ENCODE measurements at regions not wholly inside any gene's neighbourhood (a gene's known extent, or its start where the extent isn't known, plus 50 kb on each side); places are given as distances from the start of the nearest gene placed in this dataset.

DNA sequence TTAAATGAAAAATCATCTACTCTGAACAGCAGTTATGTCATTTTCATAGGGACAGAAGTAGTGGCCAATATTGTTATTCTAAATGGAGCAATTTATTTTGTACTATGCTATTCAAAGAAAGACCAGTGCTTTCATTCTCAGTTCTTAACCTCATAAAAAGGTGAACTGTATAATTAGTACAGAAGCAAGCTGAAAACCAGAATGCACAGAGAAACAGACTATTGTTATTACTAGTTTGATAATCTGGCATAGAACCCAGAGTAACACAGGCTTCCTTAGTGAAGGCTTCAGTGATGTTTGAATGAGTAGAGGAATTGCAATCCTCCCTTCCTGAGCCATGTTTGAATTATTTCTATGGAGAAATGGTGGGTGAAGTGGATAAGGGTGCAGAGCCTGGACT, 131.6 kb upstream of the LRRC7 start:
- H3K4me3 ChIP-seq, result no peak overlapping the region
- ATAC-seq (ENCODE audit: insufficient read depth, low FRiP score) (no peak), DNase-seq (no peak)
- H3K27me3 ChIP-seq (ENCODE audit: control insufficient read depth in 3 of 3, insufficient read depth in 3 of 3, low read length in 2 of 3), result no peaks in the 10 kb centered on the region
- no peak overlapping the region for H3K27ac ChIP-seq (ENCODE audit: low read depth in 1 of 2, low read length in 1 of 2)
- H3K4me1 ChIP-seq (ENCODE audit: control insufficient read depth in 5 of 5, insufficient read depth in 5 of 5, low read length in 5 of 5), result no peaks in the 10 kb centered on the region
- TF ChIP-seq, protein P1, sequence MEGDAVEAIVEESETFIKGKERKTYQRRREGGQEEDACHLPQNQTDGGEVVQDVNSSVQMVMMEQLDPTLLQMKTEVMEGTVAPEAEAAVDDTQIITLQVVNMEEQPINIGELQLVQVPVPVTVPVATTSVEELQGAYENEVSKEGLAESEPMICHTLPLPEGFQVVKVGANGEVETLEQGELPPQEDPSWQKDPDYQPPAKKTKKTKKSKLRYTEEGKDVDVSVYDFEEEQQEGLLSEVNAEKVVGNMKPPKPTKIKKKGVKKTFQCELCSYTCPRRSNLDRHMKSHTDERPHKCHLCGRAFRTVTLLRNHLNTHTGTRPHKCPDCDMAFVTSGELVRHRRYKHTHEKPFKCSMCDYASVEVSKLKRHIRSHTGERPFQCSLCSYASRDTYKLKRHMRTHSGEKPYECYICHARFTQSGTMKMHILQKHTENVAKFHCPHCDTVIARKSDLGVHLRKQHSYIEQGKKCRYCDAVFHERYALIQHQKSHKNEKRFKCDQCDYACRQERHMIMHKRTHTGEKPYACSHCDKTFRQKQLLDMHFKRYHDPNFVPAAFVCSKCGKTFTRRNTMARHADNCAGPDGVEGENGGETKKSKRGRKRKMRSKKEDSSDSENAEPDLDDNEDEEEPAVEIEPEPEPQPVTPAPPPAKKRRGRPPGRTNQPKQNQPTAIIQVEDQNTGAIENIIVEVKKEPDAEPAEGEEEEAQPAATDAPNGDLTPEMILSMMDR (IDR thresholded peaks at IDR 0.05; ENCODE audit: control extremely low read depth, extremely low read depth), result no peak
- H3K9me3 ChIP-seq (ENCODE audit: control insufficient read depth in 4 of 4, insufficient read depth in 3 of 4, low read length in 3 of 4), result no peaks in the 10 kb centered on the region
- no peak overlapping the region for H3K9ac ChIP-seq (ENCODE audit: insufficient read depth in 1 of 2, low read length in 2 of 2)
- no peaks in the 10 kb centered on the region for H3K36me3 ChIP-seq (ENCODE audit: control insufficient read depth in 4 of 4, insufficient read depth in 4 of 4, low read length in 4 of 4)

DNA sequence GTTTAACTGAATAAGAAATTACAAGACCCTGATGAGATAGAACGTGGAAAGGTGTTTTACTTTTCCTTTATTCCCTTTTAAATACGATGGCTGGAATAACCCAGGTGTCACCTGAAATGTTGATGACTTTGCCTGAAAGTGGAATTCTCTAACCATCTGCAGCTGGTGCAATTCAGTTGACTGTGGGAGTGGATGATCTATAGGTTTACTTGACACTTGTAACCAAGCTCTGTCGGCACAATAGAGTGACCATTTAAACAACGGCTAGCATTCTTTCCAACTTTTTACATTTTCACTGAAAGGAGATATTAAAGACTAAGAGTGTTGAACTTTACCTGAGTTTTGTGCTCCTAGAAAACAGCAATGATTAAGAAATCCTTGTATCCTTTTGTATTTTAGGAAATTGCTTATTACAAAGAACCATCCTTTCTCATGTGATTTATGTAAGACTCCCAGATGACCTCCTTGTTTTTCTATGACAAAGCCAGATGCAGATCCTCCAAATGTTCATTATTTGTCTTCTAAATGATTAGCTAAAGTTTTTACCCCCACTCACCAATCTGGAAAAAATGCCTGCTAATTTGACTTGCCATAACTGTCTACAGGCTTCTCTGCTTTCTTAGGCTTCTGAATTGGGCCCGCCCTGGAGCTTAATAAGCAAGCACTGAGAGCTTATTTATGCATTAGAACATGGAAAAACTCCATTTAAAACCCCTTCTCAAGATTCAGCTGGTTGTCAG, 129.5 kb upstream of the LRRC7 start:
- WGBS, 2 donors, result 42 to 65% methylated on average over 5 of the region's 5 CpGs
- H3K36me3 ChIP-seq (ENCODE audit: control insufficient read depth in 4 of 4, insufficient read depth in 4 of 4, low read length in 4 of 4), result no peaks in the 10 kb centered on the region
- no peaks in the 10 kb centered on the region for H3K4me1 ChIP-seq (ENCODE audit: control insufficient read depth in 5 of 5, insufficient read depth in 5 of 5, low read length in 5 of 5)
- H3K9ac ChIP-seq (ENCODE audit: insufficient read depth in 1 of 2, low read length in 2 of 2), result no peak overlapping the region
- no peaks in the 10 kb centered on the region for H3K27me3 ChIP-seq (ENCODE audit: control insufficient read depth in 3 of 3, insufficient read depth in 3 of 3, low read length in 2 of 3)
- no peak overlapping the region for H3K4me3 ChIP-seq
- ATAC-seq (ENCODE audit: insufficient read depth, low FRiP score) (no peak), DNase-seq (no peak)
- no peak overlapping the region for H3K27ac ChIP-seq (ENCODE audit: low read depth in 1 of 2, low read length in 1 of 2)
- no peaks in the 10 kb centered on the region for H3K9me3 ChIP-seq (ENCODE audit: control insufficient read depth in 4 of 4, insufficient read depth in 3 of 4, low read length in 3 of 4)
- TF ChIP-seq, protein P1 (IDR thresholded peaks at IDR 0.05; ENCODE audit: control extremely low read depth, extremely low read depth), result no peak

DNA sequence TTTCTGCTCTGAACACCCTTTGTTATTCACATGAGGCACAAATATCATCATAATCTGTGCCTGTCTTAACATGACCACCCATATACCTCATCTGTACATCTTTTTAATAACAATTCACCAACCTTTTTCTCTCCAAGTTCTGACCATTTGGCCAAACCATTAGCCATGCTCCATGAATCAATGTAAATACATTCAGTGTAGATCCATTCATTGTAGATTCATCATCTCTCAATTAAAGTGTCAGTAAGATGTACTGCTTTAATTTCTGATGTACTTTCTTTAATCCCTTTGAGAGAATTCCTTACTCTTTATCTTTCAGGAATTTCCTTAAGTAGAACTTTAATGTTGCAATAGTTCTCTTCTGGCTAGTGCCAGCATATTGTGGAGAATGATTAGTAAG, 126.2 kb upstream of the LRRC7 start:
- Histone ChIP-seq H3K9me3 (ENCODE audit: control insufficient read depth in 4 of 4, insufficient read depth in 3 of 4, low read length in 3 of 4) (no peaks in the 10 kb centered on the region), H3K36me3 (ENCODE audit: control insufficient read depth in 4 of 4, insufficient read depth in 4 of 4, low read length in 4 of 4) (no peaks in the 10 kb centered on the region), H3K4me3 (no peak overlapping the region), H3K4me1 (ENCODE audit: control insufficient read depth in 5 of 5, insufficient read depth in 5 of 5, low read length in 5 of 5) (no peaks in the 10 kb centered on the region), H3K9ac (ENCODE audit: insufficient read depth in 1 of 2, low read length in 2 of 2) (no peak overlapping the region), H3K27ac (ENCODE audit: low read depth in 1 of 2, low read length in 1 of 2) (no peak overlapping the region), H3K27me3 (ENCODE audit: control insufficient read depth in 3 of 3, insufficient read depth in 3 of 3, low read length in 2 of 3) (no peaks in the 10 kb centered on the region)
- no peak for DNase-seq
- ATAC-seq (ENCODE audit: insufficient read depth, low FRiP score), result no peak
- TF ChIP-seq, protein P1 (IDR thresholded peaks at IDR 0.05; ENCODE audit: control extremely low read depth, extremely low read depth), result no peak

DNA sequence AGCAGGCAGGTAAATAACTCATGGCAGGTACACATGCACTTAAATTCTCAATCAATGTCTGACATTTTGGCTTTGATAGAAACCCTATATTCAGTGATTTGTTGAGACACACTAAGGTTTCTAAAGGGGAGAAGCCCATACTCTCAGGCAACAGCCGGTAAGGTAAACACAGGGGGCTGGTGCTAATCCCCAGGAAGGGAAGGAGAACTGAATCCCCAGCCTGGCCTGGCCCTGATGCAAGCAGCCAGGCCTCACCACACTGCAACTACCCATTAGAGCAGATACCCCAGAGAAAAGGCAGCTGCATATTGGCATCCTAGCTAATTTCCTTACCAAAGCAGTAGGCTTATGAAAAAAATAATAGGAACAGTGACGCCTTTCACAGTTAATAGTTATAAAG, 116.5 kb upstream of the LRRC7 start:
- Histone ChIP-seq H3K4me3 (no peak overlapping the region), H3K27ac (ENCODE audit: low read depth in 1 of 2, low read length in 1 of 2) (no peak overlapping the region), H3K9ac (ENCODE audit: insufficient read depth in 1 of 2, low read length in 2 of 2) (no peak overlapping the region), H3K4me1 (ENCODE audit: control insufficient read depth in 5 of 5, insufficient read depth in 5 of 5, low read length in 5 of 5) (no peaks in the 10 kb centered on the region), H3K9me3 (ENCODE audit: control insufficient read depth in 4 of 4, insufficient read depth in 3 of 4, low read length in 3 of 4) (no peaks in the 10 kb centered on the region), H3K36me3 (ENCODE audit: control insufficient read depth in 4 of 4, insufficient read depth in 4 of 4, low read length in 4 of 4) (no peaks in the 10 kb centered on the region), H3K27me3 (ENCODE audit: control insufficient read depth in 3 of 3, insufficient read depth in 3 of 3, low read length in 2 of 3) (no peaks in the 10 kb centered on the region)
- TF ChIP-seq, protein P1 (IDR thresholded peaks at IDR 0.05; ENCODE audit: control extremely low read depth, extremely low read depth), result no peak
- ATAC-seq (ENCODE audit: insufficient read depth, low FRiP score), result no peak
- no peak for DNase-seq
- 66 to 75% methylated on average over 2 of the region's 2 CpGs for WGBS, 2 donors
